ENCODE measurements at regions not wholly inside any gene's neighbourhood (a gene's known extent, or its start where the extent isn't known, plus 50 kb on each side); places are given as distances from the start of the nearest gene placed in this dataset.

GRCh38 chr2:132037527-132038178 is 124.1 kb downstream of the ANKRD30BL start:
- TF ChIP-seq EZH2 (IDR thresholded peaks at IDR 0.05; ENCODE audit: insufficient read depth, poor library complexity, severe bottlenecking) (no peak), EZH2phosphoT487 (IDR thresholded peaks at IDR 0.05; ENCODE audit: insufficient read depth, low read depth) (no peak)
